SW 1271 (cell line): ENCODE measurements at regions not wholly inside any gene's neighbourhood (a gene's known extent, or its start where the extent isn't known, plus 50 kb on each side); places are given as distances from the start of the nearest gene placed in this dataset.

Source experiments
- DNase-seq, 2 experiments: peaks; one replicate each; lab custom pipeline; 2025; lab: John Stamatoyannopoulos, UW

- no peak for DNase-seq
These were observed 77.6 kb downstream of the RIPK4 start for GRCh38 chr21:41689289-41689583.

GRCh38 chr21:41687633-41688032, 79.2 kb downstream of the RIPK4 start:
- DNase-seq: no peak

DNA sequence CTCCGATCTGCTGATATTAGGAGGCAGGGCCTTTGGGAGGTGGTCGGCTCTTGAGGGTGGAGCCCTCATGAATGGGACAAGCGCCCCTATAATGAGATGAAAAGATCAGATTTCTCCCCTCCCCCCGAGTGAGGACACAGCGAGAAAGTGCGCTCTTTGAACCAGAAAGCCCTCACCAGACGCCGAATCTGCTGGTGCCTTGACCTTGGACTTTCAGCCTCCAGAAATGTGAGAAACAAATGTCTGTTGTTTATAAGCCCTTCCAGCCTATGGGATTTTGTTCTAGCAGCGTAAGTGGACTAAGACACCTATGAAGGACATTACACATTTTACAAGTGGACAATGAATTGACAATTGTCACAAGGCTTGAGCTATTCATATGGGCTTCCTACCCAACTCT, 80.2 kb downstream of the RIPK4 start:
- DNase-seq: no peak

GRCh38 chr21:41685511-41686149, 81.2 kb downstream of the RIPK4 start:
- DNase-seq: no peak

DNA sequence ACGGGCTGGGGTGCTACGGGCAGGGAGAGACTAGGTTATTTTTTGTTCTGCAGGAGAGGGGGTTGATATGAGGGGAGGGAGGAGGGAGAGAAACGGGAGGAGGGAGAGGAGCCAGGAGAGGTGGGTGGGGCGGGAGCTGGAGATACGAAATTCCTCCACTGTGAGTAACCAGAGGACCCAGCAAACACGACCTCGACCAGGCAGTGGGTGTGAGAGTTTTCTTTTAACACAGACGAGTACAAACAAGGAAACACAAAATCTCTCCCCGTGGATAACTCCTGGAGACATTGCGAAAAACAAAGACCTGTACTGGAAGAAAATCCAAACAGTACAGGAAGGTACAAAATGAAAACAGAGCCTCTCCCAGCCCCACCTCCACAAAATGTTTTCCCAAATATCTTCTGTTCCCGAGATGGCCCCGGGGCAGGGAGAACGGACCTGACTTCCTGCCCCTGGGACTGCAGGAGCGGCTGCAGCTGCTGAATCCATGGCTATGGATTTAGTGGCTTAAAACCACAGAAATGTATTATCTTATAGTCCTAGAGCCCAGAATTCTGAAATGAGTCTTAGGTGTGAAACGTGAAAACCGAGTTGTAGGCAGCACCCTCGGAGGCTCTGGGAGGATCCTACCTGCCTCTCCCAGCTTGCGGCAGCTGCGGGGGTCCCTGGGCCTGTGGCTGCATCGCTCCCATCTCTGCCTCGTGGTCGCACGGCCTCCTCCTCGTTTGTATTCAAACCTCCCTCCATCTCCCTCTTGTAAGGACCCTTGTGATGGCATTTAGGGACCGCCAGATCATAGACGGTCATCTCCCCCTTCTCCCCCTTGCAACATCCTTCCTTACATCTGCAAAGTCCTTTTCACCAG, 82.2 kb downstream of the RIPK4 start:
- DNase-seq: no peak

DNA sequence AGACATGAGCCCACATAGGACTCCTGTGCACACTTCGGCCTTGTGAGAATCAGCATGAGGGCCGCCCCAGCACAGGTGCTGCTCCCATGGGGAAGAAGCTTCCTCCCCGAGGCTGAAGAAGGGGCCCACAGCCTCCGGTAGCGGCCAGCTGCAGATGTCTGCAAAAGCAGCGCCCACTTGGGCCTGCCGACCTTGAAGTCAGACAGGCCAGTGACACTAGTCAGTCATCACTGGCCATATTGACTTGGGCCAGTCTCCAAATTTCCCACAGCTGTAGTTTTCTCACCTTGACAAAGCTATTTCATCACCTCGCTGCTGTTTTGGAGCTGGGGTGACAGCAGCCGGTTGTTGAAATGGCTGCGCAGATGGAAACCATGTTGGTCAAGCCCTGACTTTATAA, 83.0 kb downstream of the RIPK4 start:
- DNase-seq: no peak

GRCh38 chr21:41682719-41683179, 84.1 kb downstream of the RIPK4 start:
- DNase-seq: no peak

- DNase-seq: no peak
These were observed 84.7 kb downstream of the RIPK4 start for GRCh38 chr21:41681939-41682718.

DNA sequence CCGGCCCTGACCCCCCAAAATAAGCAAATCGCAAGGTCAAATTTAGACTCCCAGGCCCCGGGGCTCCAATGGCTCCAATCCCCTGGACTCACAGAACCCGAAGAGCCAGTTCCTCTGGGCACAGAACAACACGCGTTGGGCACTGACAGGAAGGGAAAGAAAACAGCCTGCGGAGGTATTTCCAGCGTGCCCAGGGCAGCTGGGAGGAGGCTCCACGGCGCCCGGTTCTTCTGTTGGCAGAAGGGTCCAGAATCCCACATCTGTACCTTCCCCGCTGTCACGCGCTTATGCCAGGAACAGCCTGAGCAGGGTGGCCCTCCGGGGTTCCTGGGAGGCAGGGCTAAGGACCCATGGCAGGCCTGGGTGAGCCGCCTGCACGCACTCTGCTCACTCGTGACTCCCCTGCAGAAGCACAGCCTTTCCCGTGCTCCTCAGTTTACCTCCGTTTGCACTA, 85.5 kb downstream of the RIPK4 start:
- no peak for DNase-seq

GRCh38 chr21:41680444-41681347, 86.2 kb downstream of the RIPK4 start:
- no peak for DNase-seq

DNA sequence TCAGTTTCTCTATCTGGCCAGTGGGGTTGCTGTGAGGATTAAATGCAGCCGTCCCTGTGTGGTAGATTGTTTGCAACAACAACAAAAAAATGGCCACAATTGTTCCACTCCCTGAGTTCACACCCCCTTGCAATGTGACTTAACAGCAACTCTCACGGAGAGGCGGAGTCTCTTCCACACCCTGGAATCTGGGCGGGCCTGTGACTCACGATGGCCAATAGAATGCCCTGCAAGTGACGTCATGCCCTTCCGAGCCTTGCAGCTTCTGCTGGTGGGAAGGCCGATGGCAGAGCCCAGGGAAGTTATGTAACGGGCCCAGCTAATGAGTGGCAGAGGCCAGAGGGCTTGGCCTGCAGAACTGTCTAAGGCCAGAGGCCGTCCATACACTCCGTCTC, 87.9 kb downstream of the RIPK4 start:
- peak in 1 of 2 experiments; percentile 11 for DNase-seq

DNA sequence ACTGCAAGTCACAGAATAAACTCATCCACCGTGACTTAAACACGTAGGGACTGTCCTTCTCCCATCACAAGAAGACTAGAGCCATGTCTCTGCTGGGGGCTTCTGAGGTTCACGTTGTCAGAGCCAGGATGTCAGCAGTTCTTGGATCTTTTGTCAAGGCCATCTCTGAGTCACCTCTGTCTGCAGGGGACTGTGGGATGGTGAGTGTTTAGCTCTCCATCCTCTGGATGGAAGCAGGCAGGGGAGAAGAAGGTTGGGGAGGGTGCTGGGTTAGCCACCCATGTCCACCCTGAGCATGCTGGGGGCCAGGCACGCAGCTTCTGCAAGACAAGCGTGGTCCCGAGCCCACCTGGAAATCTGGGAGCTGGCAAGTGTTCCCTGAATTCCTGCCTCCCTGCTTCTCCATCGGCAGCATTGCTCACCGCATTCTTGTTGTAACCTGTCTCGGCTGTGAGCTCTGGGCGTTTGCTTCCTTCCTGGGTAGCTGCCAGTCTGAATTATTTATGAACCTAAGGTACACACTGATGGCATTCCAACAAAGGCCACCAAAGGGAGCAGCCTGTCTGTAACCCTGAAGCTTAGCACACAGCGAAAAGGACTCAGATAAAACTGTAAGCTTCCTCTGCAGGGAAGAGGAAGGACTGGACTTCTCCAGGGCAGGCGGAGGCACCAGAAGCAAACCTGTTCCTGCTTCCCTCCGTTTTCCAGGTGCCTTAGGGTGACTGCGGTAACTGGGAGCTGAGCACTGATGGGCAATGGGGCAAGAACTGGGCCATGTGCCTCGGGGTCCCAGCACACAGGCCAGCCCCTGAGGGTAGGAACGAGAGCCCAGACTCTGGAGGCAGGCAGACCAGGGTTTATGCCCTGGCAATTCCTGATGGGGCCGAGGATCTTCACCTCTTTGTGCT, 88.6 kb downstream of the RIPK4 start:
- no peak for DNase-seq

DNA sequence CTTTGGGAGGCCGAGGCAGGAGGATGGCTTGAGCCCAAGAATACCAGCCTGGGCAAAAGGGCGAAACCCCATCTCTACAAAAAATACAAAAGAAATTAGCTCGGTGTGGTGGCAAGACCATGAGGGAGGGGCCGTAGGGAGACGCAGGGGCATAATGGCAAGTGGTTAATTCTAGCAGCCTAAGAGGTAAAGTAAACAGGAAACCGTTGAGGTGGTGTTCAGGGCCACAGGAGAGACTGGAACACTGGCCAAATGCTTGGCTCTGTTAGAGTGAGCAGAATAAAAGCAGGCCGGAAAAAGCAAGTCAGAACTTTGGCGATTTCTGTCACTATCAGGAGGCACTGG, 89.2 kb downstream of the RIPK4 start:
- DNase-seq: no peak

GRCh38 chr21:41676198-41676597, 90.7 kb downstream of the RIPK4 start:
- DNase-seq: no peak

GRCh38 chr21:41675574-41675973, 91.3 kb downstream of the RIPK4 start:
- DNase-seq: no peak

DNA sequence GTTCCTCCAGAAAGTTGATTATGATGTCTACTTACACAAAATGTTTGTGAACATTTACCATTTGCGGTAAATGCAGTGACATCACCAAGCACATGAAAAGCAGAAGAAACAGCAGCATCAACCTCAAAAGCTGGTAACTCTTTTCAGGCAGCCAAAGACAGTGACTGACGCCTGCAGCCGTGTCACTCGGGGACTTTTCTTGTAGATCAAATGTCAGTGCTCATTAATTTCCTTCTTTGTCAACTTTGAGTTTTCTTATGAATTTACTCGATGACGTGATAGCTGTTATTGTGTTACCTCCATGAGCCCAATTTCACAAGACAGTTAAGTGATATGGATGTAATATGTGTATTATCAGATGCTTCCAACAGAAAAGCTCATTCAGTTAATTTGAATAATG, 92.5 kb downstream of the RIPK4 start:
- DNase-seq: no peak

DNA sequence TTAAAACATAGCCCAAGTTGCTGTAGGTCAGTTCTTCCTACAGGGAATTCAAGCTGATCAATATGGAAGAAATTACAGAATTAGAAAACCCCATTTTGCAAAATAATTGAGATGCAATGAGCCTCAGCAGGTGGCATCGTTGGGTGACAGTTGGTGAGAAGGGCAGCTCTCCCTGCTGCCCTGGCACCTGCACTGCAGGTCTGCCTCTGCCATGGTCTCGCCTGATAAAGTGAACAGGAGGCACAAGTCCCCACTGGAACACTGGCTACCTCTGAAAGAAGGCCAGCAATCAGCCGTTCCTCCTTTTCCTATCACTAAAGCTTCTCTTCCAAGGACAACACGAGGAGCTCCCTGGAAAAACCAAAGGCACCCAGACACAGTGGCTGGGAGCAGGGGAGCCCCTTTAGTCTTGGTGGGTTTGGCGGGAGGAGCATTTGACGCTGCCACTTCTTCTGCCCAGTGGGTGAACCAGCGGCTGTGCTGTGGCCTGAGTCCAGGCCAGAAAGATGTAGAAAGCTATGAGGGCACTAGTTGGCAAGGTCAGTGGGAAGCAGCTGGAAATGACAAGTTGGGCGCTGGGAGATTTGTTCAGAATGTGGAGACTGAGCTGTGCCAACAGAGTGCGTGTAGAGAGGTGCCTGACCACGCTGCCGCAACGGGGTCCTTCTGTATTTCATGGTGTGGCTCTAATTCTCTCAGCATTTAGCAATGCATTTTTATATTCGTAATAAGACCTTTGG, 93.1 kb downstream of the RIPK4 start:
- no peak for DNase-seq

DNA sequence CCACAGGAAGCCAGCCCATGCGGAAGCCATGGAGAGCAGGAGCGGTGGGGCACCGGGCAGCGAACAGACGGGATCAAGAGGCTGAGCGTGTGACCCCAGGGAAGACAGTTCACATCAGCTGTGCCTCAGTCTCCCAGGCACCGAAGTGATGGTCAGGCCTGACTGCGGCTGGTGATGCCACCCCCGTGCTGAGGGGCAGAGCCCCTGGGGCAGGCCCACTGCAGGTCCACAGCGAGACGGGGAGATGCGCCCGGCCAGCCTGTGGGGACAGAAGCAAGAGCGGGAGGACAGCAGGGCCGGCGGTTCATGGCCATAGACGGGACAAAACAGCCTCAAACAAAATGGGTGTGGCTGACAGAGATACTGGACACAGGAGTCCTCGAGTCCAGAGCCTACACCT, 93.8 kb downstream of the RIPK4 start:
- DNase-seq: no peak

- no peak for DNase-seq
These were observed 94.3 kb downstream of the RIPK4 start for GRCh38 chr21:41672543-41672915.

GRCh38 chr21:41671859-41672542, 94.9 kb downstream of the RIPK4 start:
- no peak for DNase-seq
